Panc1 (cell line): ENCODE measurements at regions not wholly inside any gene's neighbourhood (a gene's known extent, or its start where the extent isn't known, plus 50 kb on each side); places are given as distances from the start of the nearest gene placed in this dataset.

Experiments
- ATAC-seq: fragments of 200-7000 bp; cut with Tn5 transposase; 2 replicates; pipeline ENCODE4 v1.9.1; 2020; ENCODE audit warnings: mild to moderate bottlenecking, moderate library complexity
- BruUV-seq: library from RNA; stranded (reverse); fragments of 400-500 nt; replicated peaks from 2 replicates; lab custom pipeline; 2021; lab: Mats Ljungman, UMichigan
- CTCF ChIA-PET: fragments of 300-600 bp; sonication (Branson Sonifier 250); formaldehyde crosslinking; loops from one replicate; lab custom pipeline; 2022; ENCODE audit warnings: antibody characterized with exemption; lab: Charles Lee
- POLR2A ChIA-PET: fragments of 300-600 bp; sonication (Branson Sonifier 250); formaldehyde crosslinking; loops from one replicate; lab custom pipeline; 2022; ENCODE audit warnings: antibody characterized with exemption; lab: Charles Lee
- DNase-seq: peaks from one replicate; pipeline ENCODE4 v3.0.0-alpha.2; 2010; ENCODE audit warnings: low read depth, low spot score
- H3K27ac ChIP-seq: 2 replicates; pipeline ENCODE4 v1.5.1; 2011; ENCODE audit warnings: mild to moderate bottlenecking, low read length, inconsistent platforms
- H3K27me3 ChIP-seq: fragments of 200-500 bp; sonication (Bioruptor generic); 2 replicates; pipeline ENCODE4 v1.6.0; 2014; ENCODE audit warnings: low read length, inconsistent platforms; ENCODE audit not compliant: control insufficient read depth, insufficient read depth
- H3K36me3 ChIP-seq: fragments of 200-500 bp; sonication (Bioruptor generic); 2 replicates; pipeline ENCODE4 v1.5.1; 2014; ENCODE audit warnings: inconsistent platforms, mild to moderate bottlenecking, low read length, moderate library complexity; ENCODE audit not compliant: control insufficient read depth, insufficient read depth
- H3K4me1 ChIP-seq: 2 replicates; pipeline ENCODE4 v1.5.1; 2011; ENCODE audit warnings: inconsistent platforms, mild to moderate bottlenecking, low read length, moderate library complexity; ENCODE audit not compliant: control insufficient read depth, insufficient read depth
- H3K4me3 ChIP-seq, 2 experiments: 2 replicates each; pipeline ENCODE4 v1.5.1; 2011 to 2012; ENCODE audit warnings: low read depth in 2 of 2, low read length in 2 of 2, mild to moderate bottlenecking in 2 of 2, inconsistent platforms in 1 of 2, moderate library complexity in 1 of 2
- H3K9me3 ChIP-seq: fragments of 200-500 bp; sonication (Bioruptor generic); 2 replicates; pipeline ENCODE4 v1.5.1; 2014; ENCODE audit warnings: low read depth, mild to moderate bottlenecking, inconsistent platforms, low read length, moderate library complexity; ENCODE audit not compliant: control insufficient read depth, insufficient read depth
- CTCF ChIP-seq: fragments of 450-650 bp; IDR thresholded peaks from 2 replicates; pipeline ENCODE4 v1.5.1; 2017; ENCODE audit warnings: mild to moderate bottlenecking
- POLR2AphosphoS5 ChIP-seq: IDR thresholded peaks from 2 replicates; pipeline ENCODE4 v1.6.1; 2012; ENCODE audit warnings: mild to moderate bottlenecking, low read depth, low read length, moderate library complexity
- SIN3A ChIP-seq: IDR thresholded peaks from 2 replicates; pipeline ENCODE4 v1.6.1; 2012; ENCODE audit warnings: low read depth, mild to moderate bottlenecking, low read length, moderate library complexity, borderline replicate concordance; ENCODE audit not compliant: insufficient read depth
- TCF7L2 ChIP-seq: IDR thresholded peaks from 2 replicates; pipeline ENCODE4 v1.6.1; 2011; ENCODE audit warnings: mild to moderate bottlenecking, low read depth, low read length, inconsistent platforms
- in situ Hi-C: cut with HindIII; loops from 2 replicates; pipeline ENCODE4 v1.10.0; 2016; ENCODE audit warnings: low sequenced_read_pairs, low pct_unique_long_range_greater_than_20kb
- intact Hi-C: fragments of 100-400 bp; cut with micrococcal nuclease; formaldehyde crosslinking; loops from one replicate; pipeline ENCODE4 v1.10.0; 2022; ENCODE audit not compliant: unreplicated experiment
- TF ChIP-seq, protein P1 (sequence below), 2 experiments: IDR thresholded peaks; 2 replicates each; pipeline ENCODE4 v1.6.1; 2011 to 2012; ENCODE audit warnings: low read depth in 2 of 2, control low read depth in 1 of 2, low read length in 1 of 2, mild to moderate bottlenecking in 1 of 2, moderate library complexity in 1 of 2; ENCODE audit not compliant: insufficient read depth in 1 of 2

- ATAC-seq, result no peak
- Histone ChIP-seq H3K4me3 (no peak overlapping the region), H3K9me3 (no peaks in the 10 kb centered on the region), H3K27me3 (no peaks in the 10 kb centered on the region), H3K36me3 (no peaks in the 10 kb centered on the region), H3K4me1 (peaks cover 4% of the 10 kb centered on the region; the same call in 1 of the 2 replicates), H3K27ac (no peak overlapping the region)
- in situ Hi-C loops (no loop called here), intact Hi-C loops (no loop called here)
- no peak for TF ChIP-seq CTCF
- no peak for TF ChIP-seq SIN3A
- no peak for TF ChIP-seq TCF7L2
- TF ChIP-seq, protein P1, sequence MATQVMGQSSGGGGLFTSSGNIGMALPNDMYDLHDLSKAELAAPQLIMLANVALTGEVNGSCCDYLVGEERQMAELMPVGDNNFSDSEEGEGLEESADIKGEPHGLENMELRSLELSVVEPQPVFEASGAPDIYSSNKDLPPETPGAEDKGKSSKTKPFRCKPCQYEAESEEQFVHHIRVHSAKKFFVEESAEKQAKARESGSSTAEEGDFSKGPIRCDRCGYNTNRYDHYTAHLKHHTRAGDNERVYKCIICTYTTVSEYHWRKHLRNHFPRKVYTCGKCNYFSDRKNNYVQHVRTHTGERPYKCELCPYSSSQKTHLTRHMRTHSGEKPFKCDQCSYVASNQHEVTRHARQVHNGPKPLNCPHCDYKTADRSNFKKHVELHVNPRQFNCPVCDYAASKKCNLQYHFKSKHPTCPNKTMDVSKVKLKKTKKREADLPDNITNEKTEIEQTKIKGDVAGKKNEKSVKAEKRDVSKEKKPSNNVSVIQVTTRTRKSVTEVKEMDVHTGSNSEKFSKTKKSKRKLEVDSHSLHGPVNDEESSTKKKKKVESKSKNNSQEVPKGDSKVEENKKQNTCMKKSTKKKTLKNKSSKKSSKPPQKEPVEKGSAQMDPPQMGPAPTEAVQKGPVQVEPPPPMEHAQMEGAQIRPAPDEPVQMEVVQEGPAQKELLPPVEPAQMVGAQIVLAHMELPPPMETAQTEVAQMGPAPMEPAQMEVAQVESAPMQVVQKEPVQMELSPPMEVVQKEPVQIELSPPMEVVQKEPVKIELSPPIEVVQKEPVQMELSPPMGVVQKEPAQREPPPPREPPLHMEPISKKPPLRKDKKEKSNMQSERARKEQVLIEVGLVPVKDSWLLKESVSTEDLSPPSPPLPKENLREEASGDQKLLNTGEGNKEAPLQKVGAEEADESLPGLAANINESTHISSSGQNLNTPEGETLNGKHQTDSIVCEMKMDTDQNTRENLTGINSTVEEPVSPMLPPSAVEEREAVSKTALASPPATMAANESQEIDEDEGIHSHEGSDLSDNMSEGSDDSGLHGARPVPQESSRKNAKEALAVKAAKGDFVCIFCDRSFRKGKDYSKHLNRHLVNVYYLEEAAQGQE (IDR thresholded peaks at IDR 0.05; ENCODE audit: insufficient read depth in 1 of 2, low read depth in 2 of 2, low read length in 1 of 2), result no peak
- no peak for TF ChIP-seq POLR2AphosphoS5
- BruUV-seq, result no TSS peak
- no peak for DNase-seq
- CTCF ChIA-PET, result no interaction called here
- POLR2A ChIA-PET, result no interaction called here
These were observed 138.5 kb upstream of the PHACTR1 start for GRCh38 chr6:12578097-12578496.

- no peaks in the 10 kb centered on the region for H3K27me3 ChIP-seq
- no TSS peak for BruUV-seq
- DNase-seq, result no peak
- intact Hi-C loops (no loop called here), in situ Hi-C loops (no loop called here)
- ATAC-seq, result no peak
- H3K9me3 ChIP-seq, result no peaks in the 10 kb centered on the region
- no peaks in the 10 kb centered on the region for H3K4me1 ChIP-seq
- H3K36me3 ChIP-seq, result no peaks in the 10 kb centered on the region
- H3K4me3 ChIP-seq, result no peak overlapping the region
- TF ChIP-seq, protein P1 (IDR thresholded peaks at IDR 0.05; ENCODE audit: insufficient read depth in 1 of 2, low read depth in 2 of 2, low read length in 1 of 2), result no peak
- TF ChIP-seq TCF7L2, result no peak
- no peak for TF ChIP-seq CTCF
- no peak for TF ChIP-seq SIN3A
- no peak for TF ChIP-seq POLR2AphosphoS5
- ChIA-PET POLR2A (no interaction called here), CTCF (no interaction called here)
- H3K27ac ChIP-seq, result no peak overlapping the region; the same call in 1 of the 2 replicates
These were observed 137.8 kb upstream of the PHACTR1 start for GRCh38 chr6:12578751-12579150.
